T-helper 2 cell (primary cell): ENCODE measurements at regions not wholly inside any gene's neighbourhood (a gene's known extent, or its start where the extent isn't known, plus 50 kb on each side); places are given as distances from the start of the nearest gene placed in this dataset.

Experiments
- DNase-seq, 5 experiments: peaks; one replicate each; pipeline versions ENCODE4 v3.0.0 to v3.0.0-alpha.2; 2012 to 2022

DNA sequence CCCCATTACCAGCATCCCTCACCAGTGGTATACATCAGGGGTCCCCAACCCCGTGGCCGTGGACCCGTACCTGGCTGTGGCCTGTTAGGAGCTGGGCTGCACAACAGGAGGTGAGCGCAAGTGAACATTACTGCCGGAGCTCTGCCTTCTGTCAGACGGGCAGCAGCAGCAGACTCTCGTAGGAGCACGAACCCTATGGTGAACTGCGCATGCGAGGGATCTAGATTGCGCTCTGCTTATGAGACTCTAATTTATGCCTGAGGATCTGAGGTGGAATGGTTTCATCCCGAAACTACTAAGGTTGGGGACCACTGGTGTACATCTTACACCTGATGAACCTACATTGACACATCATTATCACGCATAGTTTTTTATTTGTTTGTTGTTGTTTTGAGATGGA is 52.8 kb upstream of the DHX15 start:
- no peak for DNase-seq

DNA sequence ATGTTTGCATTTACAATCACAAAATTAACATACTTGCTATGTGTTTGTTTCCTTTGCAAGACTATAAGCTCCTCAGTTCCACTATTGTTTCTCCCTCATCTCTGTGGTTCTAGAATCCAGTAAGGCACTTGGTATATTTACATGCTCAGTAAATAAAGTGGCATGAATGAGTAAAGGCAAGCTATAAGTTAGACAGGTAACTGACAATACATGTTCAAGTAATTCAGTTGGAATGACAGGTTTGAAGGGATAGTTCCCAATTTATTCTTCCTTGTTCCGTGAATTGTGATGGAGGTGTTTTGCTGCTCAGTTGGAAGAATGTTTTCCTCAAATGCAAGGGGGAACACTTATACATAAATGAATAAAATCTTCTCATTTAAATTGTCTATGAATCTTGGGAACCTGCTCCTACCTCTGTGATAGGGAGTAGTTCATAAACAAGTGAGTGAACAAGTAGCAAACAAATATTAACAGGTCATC is 54.1 kb upstream of the DHX15 start:
- no peak for DNase-seq

DNA sequence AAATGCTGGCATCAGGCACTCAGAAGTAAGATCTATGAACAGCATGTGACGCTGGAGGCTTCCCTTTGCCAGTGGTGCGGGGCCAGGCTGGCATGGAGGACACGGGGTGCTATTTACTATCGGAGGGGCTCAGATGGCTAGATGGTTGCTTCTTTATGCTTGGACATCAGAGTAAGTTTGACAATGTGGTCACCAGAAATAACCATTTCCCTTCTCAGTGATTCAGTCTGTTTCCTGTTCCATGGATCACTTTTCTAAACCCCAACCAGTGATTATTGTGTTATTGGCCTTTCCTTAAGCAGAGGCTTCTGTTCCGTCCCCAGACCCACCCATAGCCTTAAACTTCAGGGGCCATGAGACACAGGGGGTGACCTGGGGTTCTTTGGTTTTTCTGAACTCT is 55.4 kb upstream of the DHX15 start:
- no peak for DNase-seq

DNA sequence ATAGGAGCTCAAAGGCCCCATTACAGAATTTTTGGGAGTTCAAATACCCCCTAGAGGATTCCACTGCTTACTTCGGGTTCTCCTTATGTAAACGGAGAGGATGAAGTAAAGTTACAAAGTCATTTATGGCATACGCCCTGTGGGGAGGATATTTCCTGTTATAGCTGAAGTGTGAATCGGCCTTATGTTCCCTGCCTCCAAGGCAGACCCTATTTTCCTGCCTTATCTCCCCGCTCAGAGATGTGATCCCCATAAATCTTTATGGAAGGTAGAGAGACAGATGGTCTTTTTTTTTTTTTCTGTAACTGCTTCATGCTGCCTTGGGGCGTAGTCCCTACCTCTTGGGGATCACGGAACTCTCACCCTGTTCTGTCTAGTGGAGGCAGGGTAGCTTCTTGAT is 56.0 kb upstream of the DHX15 start:
- no peak for DNase-seq

DNA sequence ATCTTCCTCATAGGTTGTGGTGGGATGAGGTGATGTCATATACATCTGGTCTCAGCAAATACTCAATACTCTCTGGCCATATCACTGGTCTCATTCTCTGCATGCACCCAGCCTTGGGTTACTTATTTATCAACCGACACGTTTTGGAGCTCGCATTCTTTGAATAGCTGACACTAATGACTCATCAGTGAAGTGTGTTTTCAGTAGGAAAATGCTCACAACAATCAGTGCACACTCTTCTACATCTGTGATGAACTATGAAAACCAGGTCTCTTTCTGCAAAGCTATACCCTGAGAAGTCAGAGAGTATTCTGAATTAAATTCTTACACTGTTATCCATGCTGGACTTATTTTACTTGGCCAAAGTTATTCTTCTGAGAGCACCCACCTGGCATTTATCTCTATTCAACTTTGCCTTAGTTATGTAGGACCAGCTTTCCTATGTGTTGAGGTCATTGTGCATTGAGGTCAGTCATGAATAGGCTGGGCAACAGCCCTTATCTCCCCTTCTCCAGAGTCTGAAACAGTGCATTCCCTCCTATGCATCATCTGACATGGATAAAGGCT is 58.7 kb upstream of the DHX15 start:
- no peak for DNase-seq

DNA sequence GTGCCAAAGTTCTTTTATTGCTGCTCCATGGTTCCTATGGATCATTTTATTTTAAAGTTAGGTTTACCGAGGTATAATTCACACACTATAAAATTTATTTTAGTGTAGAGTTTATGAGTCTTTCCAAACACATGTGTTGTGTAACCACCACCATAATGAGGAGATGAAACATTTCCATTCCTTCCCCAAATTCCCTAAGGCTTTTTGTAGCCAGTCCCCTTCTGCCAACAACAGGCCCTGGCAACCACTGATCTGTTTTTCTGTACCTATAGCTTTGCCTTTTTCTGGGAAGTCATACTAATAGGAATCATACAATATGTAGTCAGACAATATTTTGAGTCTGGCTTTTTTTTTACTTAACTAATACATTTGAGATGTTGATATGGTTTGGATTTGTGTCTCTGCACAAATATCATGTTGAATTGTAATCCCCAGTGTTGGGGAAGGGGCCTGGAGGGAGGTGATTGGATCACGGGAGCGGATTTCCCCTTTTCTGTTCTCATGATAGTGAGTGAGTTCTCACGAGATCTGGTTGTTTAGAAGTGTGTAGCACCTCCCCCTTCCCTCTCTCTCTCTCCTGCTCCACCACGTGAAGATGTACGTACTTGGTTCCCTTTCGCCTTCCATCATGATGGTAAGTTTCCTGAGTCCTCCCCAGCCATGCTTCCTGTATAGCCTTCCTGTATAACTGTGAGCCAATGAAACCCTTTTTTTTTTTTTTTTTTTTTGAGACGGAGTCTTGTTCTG is 59.6 kb upstream of the DHX15 start:
- DNase-seq = no peak

DNA sequence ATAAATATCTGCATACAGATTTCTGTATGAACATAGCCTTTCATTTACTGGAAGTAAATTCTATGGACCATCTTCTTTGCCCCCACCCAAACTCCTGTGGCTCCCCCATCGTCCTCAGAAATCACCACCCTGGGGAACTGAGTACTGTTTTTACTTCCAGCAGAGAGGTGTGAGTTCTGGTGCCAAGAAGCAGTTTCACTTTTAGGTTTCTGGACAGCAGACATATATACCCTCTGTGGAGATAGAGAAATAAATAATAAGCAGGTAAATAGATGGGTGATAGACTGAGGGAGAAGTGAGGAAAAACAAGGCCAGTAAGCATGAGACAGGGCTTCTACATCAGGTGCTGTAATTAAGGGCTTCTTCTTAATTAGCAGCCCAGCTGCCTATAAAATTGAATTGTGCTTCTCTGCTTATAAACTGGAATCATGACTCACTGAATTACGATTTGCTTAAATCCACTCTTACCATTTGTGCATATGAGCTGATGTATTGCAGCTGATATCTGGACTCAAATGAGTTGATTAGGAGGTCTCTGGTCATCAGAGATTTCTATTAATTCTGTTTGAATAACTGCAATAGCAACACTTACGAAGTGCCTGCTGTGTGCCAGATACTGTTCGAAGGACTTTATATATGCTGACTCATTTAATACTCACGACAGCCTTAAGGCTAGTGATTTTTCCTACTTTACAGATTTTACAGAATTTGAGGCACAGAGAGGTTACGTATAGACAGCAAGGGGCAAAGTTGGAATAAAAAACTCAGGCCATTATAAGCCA is 60.8 kb upstream of the DHX15 start:
- no peak for DNase-seq

DNA sequence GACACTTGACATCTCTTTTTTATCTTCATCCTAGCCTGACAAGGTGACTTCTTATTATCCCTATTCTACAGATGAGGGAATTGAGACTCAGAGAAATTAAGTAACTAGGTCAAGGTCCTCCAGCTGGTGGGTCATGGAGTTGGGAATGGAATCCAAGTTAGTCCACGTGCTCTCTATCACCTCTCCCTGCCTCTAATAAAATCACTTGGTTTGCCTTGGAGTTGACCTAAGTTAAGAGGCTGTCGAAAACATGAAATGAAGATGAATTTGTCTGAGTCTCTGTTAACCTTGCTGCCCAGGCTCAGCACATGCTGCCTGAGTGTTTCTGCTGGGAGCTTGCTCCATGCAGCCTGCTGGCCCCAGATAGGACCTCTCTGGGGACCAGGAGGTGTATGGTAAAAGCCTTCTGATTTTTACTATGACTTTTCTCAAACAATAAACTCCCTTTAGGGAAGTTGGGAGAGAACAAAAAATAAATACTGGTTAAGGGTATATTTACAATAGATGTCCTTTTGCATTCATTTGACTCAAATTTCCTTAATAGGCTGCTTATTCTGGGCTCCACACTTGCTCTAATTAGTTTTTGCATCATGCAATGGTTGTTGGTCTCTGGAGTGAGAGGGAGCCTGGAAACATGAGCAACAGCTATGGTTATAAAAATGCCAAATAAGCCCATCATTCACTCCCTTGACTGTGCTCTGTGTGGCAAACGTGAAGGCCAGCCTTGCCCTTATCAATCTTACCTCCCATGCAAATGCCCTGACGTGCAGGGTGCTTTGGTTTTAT is 61.6 kb upstream of the DHX15 start:
- DNase-seq = no peak

DNA sequence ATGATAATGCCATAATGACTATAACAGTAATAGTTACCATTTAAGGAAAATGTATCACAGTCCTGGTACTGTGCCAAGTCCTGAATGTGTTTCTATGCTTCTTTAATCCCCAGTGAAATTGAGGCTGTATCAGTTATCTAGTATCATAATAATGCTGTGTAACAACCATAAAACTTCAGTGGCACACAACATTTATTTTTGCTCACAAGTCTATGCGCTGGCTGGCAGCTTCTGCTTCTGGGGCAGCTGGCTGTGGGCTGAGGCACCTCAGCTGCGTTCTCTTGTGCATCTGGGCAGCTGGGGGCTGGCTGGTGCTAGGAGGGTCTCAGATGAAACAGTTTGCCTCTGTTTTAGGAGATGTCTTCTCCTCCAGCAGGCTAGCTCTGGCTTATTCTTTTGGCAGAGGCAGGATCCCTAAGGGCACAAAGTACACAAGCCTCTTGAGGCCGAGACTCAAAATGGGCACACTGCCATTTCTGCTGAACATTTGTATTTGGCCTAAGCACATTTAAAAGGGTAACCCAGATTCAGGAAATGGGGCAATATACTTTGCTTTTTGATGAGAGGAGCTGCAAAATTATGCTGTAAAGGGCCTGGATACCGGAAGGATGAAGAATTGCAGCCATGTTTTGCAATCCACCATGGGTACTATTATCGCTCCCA is 62.6 kb upstream of the DHX15 start:
- DNase-seq = no peak

DNA sequence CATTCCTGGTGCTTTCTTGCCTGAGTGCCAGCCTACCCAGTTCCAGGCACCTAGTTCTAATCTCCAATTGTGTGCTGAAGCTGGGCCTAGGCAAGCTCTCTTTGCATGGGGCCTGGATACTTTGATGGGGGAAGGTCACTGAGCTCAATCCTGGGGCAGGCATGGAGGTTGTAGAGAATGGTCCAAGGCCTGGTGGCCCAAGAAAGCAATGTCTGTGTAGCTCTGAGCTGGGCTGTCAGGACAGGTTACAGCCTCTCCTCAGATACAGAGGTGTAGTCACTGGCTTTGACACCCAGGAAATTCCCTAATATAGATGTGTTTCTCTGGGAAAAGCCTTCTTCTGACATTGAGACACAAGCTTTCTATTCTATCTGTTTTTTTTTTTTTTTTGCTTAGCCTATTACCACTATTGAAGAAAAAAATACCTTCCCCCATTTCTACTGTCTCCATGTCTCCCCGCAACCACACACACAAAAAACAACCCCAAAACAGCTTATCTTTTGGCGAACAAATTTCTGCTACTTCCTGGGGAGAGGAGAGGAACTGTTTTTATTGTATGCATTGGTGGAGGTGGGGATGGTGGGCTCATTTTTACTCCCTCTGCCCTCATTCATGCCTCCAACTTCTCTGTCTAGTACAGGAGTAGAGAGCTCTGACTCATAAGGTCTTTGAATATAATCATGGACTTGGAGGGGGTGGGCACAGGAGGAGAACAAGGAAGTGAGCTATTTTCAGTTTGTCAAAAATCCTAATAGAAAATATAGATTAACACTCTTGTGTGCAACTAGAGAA is 66.7 kb upstream of the DHX15 start:
- DNase-seq = no peak

DNA sequence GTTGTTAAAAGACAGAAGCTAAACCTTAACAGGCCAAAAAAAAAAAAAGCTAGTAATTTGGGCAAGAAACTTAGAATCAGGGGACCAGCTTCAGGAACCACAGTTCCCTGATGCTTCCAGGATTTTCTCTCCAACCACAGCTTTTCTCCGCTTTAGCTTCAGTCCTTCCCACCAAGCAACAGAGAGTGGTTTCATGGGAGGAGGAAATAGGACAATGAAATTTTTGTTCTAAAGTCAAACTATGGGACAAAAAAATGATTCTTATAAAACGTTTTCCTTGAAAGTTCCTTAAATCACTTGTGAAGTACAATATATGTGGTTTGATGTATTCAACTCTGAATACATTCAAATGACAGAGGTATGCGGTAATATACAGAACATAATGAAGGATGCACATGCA is 71.0 kb upstream of the DHX15 start:
- no peak for DNase-seq

DNA sequence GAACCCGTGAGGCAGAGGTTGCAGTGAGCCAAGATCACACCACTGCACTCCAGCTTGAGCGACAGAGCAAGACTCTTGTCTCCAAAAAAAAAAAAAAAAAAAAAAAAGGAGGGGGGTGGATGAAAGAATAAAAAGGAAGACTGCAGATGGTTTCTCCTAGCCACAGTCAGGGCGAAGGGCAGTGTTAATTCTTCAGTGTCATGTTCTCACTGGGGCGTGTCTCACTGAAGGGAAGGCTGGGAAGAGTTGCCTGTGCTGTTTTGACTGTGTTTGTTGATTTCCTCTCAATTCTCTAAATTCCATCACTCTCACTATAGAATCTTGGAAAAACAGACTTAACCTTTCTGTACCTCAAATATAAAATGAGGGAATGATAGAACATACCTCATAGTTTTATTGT is 71.6 kb upstream of the DHX15 start:
- no peak for DNase-seq

DNA sequence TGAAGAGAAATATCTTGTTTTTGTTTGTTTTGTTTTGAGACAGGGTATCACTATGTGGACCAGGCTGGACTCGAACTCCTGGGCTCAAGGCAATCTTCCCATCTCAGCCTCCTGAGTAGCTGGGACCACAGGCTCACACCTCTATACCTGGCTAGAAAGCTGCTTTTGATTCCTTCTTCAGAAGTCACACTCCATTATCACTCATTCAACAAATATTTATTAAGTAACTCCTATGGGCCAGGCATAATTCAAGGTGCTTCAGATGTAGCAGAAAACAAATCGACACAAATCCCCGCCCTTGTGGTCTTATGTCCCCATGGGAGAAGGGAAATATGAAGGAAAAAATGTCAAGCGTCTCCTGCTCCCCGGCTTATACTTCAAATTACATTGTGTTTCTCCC is 72.6 kb upstream of the DHX15 start:
- DNase-seq = no peak

DNA sequence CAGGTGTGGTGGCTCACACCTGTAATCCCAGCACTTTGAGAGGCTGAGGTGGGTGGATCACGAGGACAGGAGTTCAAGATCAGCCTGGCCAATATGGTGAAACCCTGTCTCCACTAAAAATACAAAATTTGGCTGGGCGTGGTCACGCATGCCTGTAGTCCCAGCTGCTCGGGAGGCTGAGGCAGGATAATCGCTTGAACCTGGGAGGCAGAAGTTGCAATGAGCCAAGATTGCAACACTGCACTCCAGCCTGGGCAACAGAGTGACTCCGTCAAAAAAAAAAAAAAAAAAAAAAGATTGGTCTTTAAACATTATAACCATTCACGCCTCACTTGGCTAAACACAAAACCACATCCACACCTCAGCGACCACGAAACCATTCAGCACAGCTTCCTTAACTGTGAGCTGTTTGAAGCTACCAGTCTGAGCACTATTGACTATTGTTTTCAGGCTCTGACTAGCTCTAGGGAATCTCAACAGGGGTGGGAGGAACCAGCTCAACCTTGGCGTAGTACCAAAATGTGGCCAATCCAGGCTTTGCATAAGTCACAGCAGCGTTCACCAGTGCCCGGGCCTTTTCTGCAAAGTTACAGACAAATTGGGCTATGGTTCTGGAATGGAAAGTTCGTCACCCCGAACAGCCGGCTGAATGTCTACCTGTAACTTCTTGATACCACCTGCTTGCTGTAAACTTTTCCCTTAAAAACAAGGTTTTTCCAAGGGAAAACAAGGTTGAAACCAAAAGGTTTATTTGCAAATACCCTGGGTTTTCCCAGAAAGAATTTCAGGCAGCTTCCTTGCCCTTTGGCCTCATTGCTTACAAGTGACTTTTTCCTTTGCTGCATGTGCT is 73.6 kb upstream of the DHX15 start:
- peak in 1 of 5 experiments; percentile 42 for DNase-seq

DNA sequence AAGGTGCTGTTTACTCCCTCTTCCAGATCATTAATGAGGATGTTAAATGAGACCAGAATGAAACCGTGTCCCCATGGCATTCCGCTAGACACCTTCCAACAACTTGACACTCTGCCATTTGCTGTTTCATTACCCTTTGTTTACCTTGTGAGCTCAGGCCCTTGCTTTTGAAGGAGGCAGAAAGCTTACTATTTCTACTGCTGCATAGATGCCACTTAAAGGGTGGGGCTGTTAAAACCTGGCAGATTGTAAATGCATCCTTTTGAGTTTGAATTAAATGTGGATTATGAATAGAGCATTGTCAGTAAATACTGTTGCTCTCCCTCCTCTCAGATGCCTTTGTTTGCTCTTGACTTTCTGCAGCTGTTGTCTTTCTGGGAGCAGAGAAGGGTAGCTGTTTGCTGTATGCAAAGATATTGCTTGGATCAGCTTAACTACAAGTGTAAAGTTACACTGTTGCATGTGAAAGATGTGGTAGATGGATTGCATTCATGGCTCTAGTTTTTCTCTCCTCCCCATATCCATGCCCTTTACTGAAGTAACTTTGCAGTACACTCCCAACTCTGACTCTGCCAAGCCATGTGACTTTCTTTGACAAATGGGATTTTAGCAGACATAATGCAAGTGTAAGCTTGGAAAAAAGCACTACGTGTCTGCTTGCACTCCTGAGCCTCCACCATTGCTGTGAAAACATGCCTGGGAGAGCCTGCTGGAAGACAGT is 75.0 kb upstream of the DHX15 start:
- no peak for DNase-seq

DNA sequence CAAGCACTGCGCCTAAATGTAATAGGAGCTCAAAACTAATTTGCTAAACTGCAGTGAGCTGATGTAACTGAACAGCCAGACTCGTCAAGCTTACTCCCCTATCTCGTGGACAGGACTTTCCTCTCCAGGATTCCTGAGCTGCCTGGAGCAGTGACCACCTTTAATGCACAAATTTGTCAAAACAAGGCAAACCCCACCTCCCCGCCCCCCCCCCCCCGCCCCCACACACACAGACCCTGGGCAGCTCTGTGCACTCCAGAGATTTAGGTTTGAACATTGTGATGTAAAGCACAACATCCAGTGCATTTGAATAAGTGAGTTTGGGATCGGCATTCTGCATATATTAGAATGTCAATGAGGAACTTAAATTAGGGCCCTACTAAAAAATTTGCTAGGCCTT is 77.7 kb upstream of the DHX15 start:
- no peak for DNase-seq

DNA sequence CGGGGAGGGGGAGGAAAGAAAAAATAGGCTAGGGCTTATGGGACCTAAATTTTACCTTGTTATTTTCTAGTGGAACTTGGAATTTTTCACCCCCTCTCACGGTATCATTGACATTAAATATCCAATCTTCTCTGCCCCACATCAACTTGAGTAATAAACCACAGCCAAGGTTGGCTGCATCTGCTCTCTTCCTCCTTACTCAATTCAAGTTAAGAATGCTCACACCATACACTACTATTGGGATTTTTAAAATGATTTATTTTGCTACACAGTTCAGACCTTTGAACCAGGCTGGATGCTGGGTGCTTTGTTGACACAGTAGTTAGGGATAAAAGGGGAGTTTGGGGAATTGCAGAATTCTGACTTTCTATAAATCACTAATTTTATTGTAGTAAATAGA is 78.2 kb upstream of the DHX15 start:
- DNase-seq = no peak

DNA sequence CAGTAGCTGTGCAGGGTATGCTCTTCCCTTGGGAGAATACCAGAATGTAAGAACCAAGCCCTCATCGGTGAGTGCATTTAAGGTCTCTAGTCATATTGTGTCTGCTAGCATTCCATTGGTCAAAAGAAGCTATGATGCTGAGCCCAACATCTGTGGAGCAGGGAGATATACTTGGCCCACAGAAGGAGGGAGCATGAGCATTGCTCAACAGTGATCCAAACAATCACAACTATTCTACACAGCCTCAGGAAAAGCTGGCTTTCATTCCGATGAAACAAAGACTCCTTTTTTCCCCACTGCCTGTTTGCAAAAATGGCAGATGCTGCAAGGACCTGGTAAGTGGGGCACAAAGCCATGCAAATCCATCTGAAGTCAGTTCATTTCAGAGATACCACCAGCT is 80.6 kb upstream of the DHX15 start:
- no peak for DNase-seq

DNA sequence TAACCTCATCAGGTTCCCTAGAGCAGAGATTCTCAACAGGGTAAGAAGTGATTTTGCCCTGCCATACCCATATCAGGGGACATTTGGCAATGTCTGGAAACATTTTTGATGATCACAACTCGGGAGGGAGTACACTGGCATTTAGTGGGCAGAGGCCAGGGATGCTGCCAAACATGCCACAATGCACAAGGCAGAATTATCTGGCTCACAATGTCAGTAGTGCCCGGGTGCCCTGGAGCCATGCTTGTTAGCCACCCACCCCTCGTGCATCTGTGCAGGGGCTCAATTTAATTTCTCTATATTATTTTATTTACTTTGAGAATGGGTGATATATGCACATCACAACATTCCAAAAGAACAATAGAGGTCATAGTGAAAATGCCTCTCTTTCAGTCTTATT is 82.0 kb upstream of the DHX15 start:
- DNase-seq = no peak

DNA sequence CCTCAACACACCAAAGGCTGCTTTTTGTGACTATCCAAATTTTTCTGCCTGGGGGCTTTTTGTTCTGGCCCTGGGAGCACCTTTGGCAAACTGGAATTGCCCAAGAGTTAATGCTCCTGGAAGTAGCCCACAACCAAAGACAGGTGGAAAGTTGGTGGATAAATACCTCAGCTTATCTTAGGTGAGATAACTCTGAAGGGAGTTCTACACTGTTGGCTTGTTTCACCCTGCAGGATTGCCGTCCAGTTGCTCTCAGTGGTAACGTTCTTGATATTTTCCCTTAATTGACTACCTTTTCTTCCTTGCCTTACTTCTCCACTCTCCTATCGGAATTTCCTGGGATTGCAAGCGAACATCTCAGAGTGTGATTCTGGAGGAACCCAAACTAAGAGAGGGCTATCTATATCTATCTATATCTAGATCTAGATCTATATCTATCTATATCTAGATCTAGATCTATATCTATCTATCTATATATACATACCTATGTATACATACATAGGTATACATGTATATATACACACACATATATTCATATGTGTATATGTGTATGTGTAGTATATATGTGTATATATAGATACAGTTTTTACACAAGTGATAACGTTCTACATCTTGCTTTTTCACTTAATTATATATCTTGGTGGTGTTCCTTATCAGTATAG is 82.6 kb upstream of the DHX15 start:
- no peak for DNase-seq
